ENCODE measurements at regions not wholly inside any gene's neighbourhood (a gene's known extent, or its start where the extent isn't known, plus 50 kb on each side); places are given as distances from the start of the nearest gene placed in this dataset.

DNA sequence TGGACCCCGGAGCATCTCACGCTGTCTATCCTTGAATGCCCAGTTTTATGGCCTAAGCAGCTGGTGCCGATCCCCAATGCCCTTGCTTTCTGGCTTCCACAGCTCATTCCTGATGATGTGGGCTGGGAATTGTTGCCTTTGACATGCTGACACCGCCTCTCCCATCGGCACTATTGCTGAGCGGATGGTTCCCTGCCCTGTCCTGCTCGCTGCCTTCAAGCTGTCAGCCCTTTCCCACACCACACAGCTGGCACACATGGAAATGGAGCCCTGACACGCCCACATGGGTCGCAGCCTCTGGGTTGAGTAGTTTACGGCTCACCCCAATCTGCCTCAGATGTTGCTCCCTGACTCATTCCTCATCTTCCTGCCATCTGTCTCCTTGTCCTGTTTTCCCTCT is 110.2 kb upstream of the SESN3 start:
- no peak for DNase-seq

GRCh38 chr11:95339086-95339901 is 108.3 kb upstream of the SESN3 start:
- no peak for DNase-seq

DNA sequence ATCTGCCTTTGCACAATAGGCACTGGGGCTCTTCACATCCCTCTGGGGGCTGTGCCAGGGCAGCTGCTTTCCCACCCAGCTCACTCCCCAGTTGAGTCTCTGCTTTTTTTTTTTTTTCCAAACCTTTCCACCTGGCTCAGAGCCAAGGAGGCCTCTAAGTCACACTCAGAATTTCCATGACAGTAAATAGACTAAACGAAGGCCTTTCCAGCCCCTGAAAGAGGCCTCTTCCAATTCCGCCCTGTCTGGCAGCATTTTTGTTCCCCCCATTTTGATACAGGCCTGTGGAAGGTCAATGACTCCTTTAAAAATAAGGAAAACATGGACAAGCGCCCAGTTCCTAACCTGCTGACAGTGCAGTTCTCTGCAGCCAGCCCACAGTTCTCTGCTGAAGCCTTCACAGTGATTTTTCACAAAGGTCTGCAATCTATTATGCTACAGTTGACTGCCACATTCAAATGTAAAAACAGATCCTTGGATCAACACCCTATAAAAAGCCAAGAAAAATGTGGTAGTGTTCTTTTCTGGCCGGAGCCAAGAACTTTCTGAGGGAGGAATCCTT is 107.5 kb upstream of the SESN3 start:
- DNase-seq = no peak

GRCh38 chr11:95337972-95338429 is 107.0 kb upstream of the SESN3 start:
- DNase-seq = no peak

GRCh38 chr11:95337175-95337957 is 106.4 kb upstream of the SESN3 start:
- no peak for DNase-seq

DNA sequence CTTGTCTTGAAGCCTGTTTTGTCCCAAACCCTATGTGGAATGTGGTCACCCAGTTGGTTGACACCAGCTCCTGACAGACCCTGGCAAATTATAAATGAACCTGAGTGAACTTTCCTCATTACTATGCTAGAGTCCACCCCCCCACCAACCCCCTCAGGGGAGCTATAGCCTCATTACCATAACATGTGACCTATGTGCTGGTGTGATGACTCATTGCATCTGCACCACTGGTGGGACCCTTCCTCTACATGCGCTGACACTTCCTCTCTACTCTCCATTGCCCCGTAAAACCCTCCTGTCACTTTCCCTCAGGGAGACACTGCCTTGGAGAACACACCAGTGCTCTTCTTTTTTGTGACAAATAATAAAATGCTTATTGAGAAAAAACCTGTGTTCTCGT is 105.0 kb upstream of the SESN3 start:
- DNase-seq = no peak

- DNase-seq = no peak
Observed at GRCh38 chr11:95331161-95331560, 100.2 kb upstream of the SESN3 start.

GRCh38 chr11:95330302-95330701 is 99.3 kb upstream of the SESN3 start:
- no peak for DNase-seq

GRCh38 chr11:95327273-95327948 is 96.4 kb upstream of the SESN3 start:
- no peak for DNase-seq

DNA sequence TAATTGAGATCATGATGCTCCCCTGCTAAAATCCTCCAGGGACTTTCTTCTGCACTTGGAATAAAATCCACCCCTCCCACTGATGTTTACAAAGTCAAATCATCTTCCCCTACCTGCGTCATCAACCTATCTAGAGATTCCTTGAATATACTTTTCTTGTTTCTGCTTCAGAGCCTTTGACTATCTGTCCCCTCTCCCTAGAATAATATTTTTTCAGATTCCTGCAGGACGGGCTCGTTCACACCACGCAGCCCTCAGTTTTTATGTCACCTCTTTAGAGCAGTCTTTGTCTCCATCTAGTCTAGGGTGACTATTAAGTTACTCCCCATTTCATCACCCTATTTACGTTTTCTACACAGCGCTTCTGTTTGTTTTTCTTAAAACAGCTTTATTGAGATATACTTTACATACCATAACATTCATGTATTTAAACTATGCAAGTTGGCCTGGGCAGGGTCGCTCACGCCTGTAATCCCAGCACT is 94.8 kb upstream of the SESN3 start:
- no peak for DNase-seq

- no peak for DNase-seq
Observed at GRCh38 chr11:95324826-95325225, 93.8 kb upstream of the SESN3 start.

- DNase-seq = no peak
Observed at GRCh38 chr11:95322539-95322938, 91.5 kb upstream of the SESN3 start.

GRCh38 chr11:95318498-95318897 is 87.5 kb upstream of the SESN3 start:
- DNase-seq = no peak

DNA sequence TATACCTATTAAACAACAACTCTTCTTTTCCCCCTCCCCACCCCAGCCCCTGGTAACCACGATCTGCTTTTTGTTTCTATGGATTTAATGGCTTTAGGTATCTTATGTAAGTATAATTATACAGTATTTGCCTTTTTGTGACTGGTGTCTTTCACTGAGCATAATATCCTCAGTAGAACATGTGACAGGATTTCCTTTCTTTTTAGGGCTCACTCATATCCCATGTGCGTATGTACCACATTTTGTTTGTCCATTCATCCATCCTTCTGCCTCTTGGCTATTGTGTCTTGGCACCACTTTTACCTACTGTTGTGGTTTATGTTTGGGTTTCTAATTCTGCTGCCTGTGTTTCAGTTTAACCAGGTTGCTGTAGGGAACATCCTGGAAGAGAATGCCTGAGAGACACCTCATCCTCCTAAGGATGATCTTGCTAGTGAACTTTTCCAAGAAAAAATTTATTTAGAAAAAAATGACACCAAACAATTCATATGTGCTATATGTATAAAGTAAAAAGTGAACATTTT is 77.6 kb upstream of the SESN3 start:
- DNase-seq = no peak

GRCh38 chr11:95307286-95307685 is 76.3 kb upstream of the SESN3 start:
- no peak for DNase-seq

DNA sequence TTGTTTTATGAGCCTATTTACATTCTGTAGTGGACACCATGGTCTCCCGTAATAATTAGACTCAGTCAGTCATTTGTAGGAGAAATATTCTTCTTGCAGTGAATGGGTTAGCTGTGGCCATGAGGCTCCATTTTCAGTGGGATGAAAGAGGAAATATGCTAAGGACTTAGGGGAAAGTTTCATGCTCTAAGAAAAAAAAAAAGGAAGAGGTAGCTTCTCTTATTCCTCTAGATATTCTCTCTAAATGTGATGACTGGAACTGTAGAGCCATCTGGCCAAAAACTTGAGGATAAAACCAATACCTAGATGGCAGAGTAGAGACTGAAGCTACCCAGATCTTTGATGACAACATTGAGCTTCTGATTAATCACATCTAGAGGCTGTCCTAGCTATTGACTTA is 75.8 kb upstream of the SESN3 start:
- no peak for DNase-seq

- no peak for DNase-seq
Observed at GRCh38 chr11:95306123-95306522, 75.1 kb upstream of the SESN3 start.

DNA sequence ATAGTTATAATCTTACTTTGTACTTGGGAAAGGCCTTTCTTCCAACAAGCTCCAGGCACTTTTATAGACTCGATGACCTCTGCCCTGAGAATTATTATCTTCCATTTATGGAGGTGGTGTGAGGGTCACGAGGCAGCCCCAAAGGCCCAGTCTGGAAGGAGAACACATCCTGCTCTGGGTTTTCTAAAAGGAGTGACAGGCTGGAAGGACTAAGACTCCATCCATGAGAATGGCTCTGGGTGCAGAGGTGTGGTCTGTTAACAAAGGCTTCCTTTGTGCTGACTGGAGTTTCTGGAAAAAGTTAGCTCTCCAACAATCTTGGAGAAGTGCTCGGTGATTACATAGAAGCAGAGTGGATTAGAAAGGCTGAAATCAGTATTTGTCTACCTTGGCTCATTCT is 74.7 kb upstream of the SESN3 start:
- DNase-seq = no peak

DNA sequence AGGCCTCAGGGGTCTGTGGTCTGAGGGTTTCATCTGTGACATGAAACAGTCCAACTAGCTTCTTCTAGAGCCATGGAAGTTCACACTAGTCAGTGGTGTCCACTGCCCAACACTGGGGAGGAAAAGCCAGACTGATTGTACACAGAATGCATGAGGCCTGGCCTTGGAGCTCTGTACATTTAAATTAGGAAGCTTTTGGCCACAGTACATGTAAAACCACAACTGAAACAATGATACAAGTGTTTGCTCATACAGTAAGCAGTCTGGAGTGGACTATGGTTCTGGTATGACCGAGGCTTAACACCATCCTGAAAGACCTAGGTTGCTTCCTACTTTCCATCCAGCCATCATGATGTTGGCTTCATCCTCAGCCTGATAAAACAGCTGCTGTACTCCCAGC is 73.8 kb upstream of the SESN3 start:
- no peak for DNase-seq

DNA sequence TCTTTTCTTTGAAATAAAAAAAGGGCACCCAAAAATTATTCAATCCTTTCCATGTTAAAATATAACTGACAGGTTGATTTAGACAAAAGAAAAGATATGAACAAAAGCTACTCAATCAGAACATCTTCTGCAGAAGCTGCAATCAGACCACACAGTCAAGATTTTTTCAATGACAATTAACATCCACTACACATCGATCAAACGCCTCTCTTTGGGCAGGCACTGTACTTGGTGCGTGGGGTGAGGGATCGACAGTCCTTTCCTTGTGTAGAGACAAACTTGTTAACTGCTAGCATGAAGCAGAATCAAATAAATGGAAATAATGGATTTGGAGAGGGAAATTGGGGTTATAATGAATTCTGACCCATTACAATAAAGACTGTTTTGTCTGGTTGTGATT is 71.2 kb upstream of the SESN3 start:
- no peak for DNase-seq

GRCh38 chr11:95301474-95301873 is 70.5 kb upstream of the SESN3 start:
- DNase-seq = no peak

GRCh38 chr11:95299078-95299679 is 68.2 kb upstream of the SESN3 start:
- DNase-seq = no peak

Measured in GF-D8 (cell line).